H1 (cell line): ENCODE measurements at regions not wholly inside any gene's neighbourhood (a gene's known extent, or its start where the extent isn't known, plus 50 kb on each side); places are given as distances from the start of the nearest gene placed in this dataset.

Source experiments
- ASH2L ChIP-seq: fragments of 200-600, 300-600 bp; sonication (generic); IDR thresholded peaks from one replicate; pipeline ENCODE4 v1.7.1; 2017; ENCODE audit warnings: low read length
- CHD7 ChIP-seq: fragments of 300-600 bp; sonication (generic); IDR thresholded peaks from 2 replicates; pipeline ENCODE4 v1.7.1; 2012; ENCODE audit warnings: low read length, moderate library complexity, mild to moderate bottlenecking, inconsistent platforms; ENCODE audit not compliant: insufficient replicate concordance
- GABPA ChIP-seq: IDR thresholded peaks from 2 replicates; pipeline ENCODE4 v1.6.1; 2011; ENCODE audit warnings: mild to moderate bottlenecking, low read length, moderate library complexity, borderline replicate concordance; ENCODE audit not compliant: insufficient read depth
- HDAC6 ChIP-seq: IDR thresholded peaks from one replicate; pipeline ENCODE4 v1.7.1; 2012; ENCODE audit warnings: low read depth, mild to moderate bottlenecking, inconsistent platforms, low read length, moderate library complexity
- KDM4A ChIP-seq: IDR thresholded peaks from one replicate; pipeline ENCODE4 v1.7.1; 2012; ENCODE audit warnings: low read depth, mild to moderate bottlenecking, moderate library complexity, low read length, inconsistent platforms; ENCODE audit not compliant: severe bottlenecking
- SIRT6 ChIP-seq: IDR thresholded peaks from one replicate; pipeline ENCODE4 v1.7.1; 2012; ENCODE audit warnings: low read length, inconsistent platforms
- TAF7 ChIP-seq: optimal IDR thresholded peaks from 2 replicates; pipeline ENCODE3; 2011; ENCODE audit warnings: low read depth, mild to moderate bottlenecking, inconsistent platforms, low read length, moderate library complexity, borderline replicate concordance
- ZNF274 ChIP-seq: IDR thresholded peaks from 2 replicates; pipeline ENCODE4 v1.7.0; 2012; ENCODE audit warnings: low read length, borderline replicate concordance; ENCODE audit errors: extremely low read depth

DNA sequence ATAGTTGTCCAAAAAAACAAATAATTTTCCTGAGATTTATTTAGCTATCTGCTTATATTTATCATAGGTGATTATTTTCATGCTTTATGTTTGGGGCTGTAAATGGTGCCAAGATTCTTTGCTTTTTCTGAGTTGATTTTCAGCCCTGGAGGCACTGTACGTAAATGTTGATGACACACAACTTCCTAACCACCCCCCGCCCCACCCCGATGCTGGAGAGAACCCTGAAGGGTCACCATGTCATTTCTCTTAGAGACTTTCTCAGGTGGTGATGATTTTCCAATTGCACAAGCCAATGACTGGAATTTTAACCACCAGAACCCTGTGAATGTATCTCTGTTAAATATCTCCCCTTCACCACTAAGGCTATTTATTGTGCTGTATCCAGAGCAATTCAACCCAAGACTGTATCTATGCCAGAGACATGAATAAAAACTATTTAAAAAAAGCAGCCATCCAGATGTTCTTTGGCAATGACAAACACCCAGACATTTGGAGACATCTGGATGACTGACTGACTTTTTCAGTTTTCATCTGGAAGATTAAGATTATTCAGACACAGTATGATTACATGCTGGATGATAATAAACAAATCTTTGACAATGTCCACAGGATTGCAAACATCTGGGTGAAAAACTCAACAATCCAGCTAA, 346.0 kb downstream of the LMX1A start (continued):
- TF ChIP-seq CHD7 (no peak), ZNF274 (no peak), GABPA (no peak), SIRT6 (no peak), TAF7 (no peak), HDAC6 (no peak), ASH2L (no peak), KDM4A (no peak)
